ENCODE measurements at regions not wholly inside any gene's neighbourhood (a gene's known extent, or its start where the extent isn't known, plus 50 kb on each side); places are given as distances from the start of the nearest gene placed in this dataset.

GRCh38 chr14:38502239-38502638 is 246.3 kb upstream of the CLEC14A start:
- Mint-ChIP-seq H3K27me3 (ENCODE audit: insufficient read depth) (no peaks in the 10 kb centered on the region), H3K36me3 (ENCODE audit: low read depth) (no peaks in the 10 kb centered on the region), H3K9me3 (no peaks in the 10 kb centered on the region), H3K4me3 (no peak overlapping the region), H3K27ac (no peak overlapping the region), H3K4me1 (ENCODE audit: low read depth) (peaks cover 62% of the 10 kb centered on the region)
- DNase-seq, result no peak
- no peak for TF ChIP-seq CTCF (IDR thresholded peaks at IDR 0.05)

GRCh38 chr14:38500125-38500524 is 244.2 kb upstream of the CLEC14A start:
- H3K4me1 Mint-ChIP-seq (ENCODE audit: low read depth), result peaks cover 42% of the 10 kb centered on the region
- no peak for DNase-seq
- no peak for TF ChIP-seq CTCF (IDR thresholded peaks at IDR 0.05)
- no peaks in the 10 kb centered on the region for H3K27me3 Mint-ChIP-seq (ENCODE audit: insufficient read depth)
- no peaks in the 10 kb centered on the region for H3K36me3 Mint-ChIP-seq (ENCODE audit: low read depth)
- H3K9me3 Mint-ChIP-seq, result no peaks in the 10 kb centered on the region
- no peak overlapping the region for H3K4me3 Mint-ChIP-seq
- H3K27ac Mint-ChIP-seq, result no peak overlapping the region

- no peaks in the 10 kb centered on the region; the same call in 1 of the 2 replicates for H3K9me3 Mint-ChIP-seq
- no peaks in the 10 kb centered on the region for H3K36me3 Mint-ChIP-seq (ENCODE audit: low read depth)
- no peak for TF ChIP-seq CTCF (IDR thresholded peaks at IDR 0.05)
- no peak for DNase-seq
- peaks cover 22% of the 10 kb centered on the region for H3K4me1 Mint-ChIP-seq (ENCODE audit: low read depth)
- no peak overlapping the region for H3K27ac Mint-ChIP-seq
- no peaks in the 10 kb centered on the region; the same call in 1 of the 2 replicates for H3K27me3 Mint-ChIP-seq (ENCODE audit: insufficient read depth)
- no peak overlapping the region for H3K4me3 Mint-ChIP-seq
These were observed 240.2 kb upstream of the CLEC14A start for GRCh38 chr14:38496092-38496491.

- Mint-ChIP-seq H3K36me3 (ENCODE audit: low read depth) (peaks cover 5% of the 10 kb centered on the region; the same call in 1 of the 2 replicates), H3K4me1 (ENCODE audit: low read depth) (no peaks in the 10 kb centered on the region), H3K27me3 (ENCODE audit: insufficient read depth) (no peaks in the 10 kb centered on the region; the same call in 1 of the 2 replicates), H3K27ac (no peak overlapping the region), H3K4me3 (no peak overlapping the region), H3K9me3 (no peaks in the 10 kb centered on the region; the same call in 1 of the 2 replicates)
- no peak for DNase-seq
- no peak for TF ChIP-seq CTCF (IDR thresholded peaks at IDR 0.05)
These were observed 234.4 kb upstream of the CLEC14A start for GRCh38 chr14:38490273-38490672.

- peaks cover 13% of the 10 kb centered on the region for H3K4me1 Mint-ChIP-seq (ENCODE audit: low read depth)
- no peak for TF ChIP-seq CTCF (IDR thresholded peaks at IDR 0.05)
- peaks cover 5% of the 10 kb centered on the region; the same call in 1 of the 2 replicates for H3K36me3 Mint-ChIP-seq (ENCODE audit: low read depth)
- no peaks in the 10 kb centered on the region; the same call in 1 of the 2 replicates for H3K27me3 Mint-ChIP-seq (ENCODE audit: insufficient read depth)
- H3K9me3 Mint-ChIP-seq, result no peaks in the 10 kb centered on the region
- H3K4me3 Mint-ChIP-seq, result no peak overlapping the region
- no peak overlapping the region for H3K27ac Mint-ChIP-seq
- no peak for DNase-seq
These were observed 229.1 kb upstream of the CLEC14A start for GRCh38 chr14:38485026-38485425.

Data from HFFc6 (cell line).